ENCODE measurements at regions not wholly inside any gene's neighbourhood (a gene's known extent, or its start where the extent isn't known, plus 50 kb on each side); places are given as distances from the start of the nearest gene placed in this dataset.

DNA sequence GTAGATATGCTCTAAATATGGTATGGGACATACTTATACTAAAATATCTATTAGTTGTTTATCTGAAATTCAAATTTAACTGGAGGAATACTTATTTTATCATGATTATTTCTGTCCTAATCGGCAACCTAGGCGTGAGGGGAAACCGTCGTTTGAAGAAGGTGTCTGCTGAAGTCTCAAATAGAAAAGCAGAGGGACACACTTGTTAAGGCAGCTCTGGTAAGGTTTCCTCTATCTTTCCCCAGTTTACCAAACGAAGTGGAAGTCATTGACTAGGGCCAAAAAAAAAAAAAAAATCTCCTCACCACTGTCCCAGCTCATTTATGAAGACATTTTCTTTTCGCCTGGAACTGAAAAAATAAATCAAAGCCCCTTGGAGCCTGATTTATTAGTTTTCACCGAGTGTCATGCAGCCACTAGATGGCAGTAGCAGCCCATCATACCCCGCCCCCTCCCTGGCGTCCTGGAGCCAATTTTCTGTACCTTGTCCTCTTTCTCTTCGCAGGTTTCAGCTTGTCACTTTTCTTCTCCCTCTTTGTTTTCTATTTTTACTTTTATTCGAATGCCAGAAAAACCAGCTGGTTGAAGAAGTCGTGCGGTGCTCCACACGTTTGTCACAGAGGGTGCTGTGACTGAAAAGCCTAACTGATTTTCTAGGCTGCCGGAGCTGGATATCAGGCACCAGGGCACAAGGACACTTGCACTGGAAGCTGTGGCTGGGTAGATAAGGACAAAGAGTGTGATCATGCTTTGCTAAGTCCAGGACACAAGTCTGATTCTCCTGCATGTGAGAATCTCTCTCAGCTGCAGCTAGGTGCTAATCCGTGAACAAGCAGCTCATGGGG lies 238.7 kb downstream of the ZPLD1 start:
- peak overlapping the region; percentile 76 for H3K4me3 Mint-ChIP-seq
- H3K4me1 Mint-ChIP-seq: peaks cover 27% of the 10 kb centered on the region
- H3K27ac Mint-ChIP-seq: no peak overlapping the region
- H3K9me3 Mint-ChIP-seq: no peaks in the 10 kb centered on the region
- no peaks in the 10 kb centered on the region for H3K36me3 Mint-ChIP-seq (ENCODE audit: low read depth)
- peaks cover 3% of the 10 kb centered on the region for H3K27me3 Mint-ChIP-seq (ENCODE audit: low read depth, poor library complexity)
- peak; percentile 81 for DNase-seq
- TF ChIP-seq, protein P1, sequence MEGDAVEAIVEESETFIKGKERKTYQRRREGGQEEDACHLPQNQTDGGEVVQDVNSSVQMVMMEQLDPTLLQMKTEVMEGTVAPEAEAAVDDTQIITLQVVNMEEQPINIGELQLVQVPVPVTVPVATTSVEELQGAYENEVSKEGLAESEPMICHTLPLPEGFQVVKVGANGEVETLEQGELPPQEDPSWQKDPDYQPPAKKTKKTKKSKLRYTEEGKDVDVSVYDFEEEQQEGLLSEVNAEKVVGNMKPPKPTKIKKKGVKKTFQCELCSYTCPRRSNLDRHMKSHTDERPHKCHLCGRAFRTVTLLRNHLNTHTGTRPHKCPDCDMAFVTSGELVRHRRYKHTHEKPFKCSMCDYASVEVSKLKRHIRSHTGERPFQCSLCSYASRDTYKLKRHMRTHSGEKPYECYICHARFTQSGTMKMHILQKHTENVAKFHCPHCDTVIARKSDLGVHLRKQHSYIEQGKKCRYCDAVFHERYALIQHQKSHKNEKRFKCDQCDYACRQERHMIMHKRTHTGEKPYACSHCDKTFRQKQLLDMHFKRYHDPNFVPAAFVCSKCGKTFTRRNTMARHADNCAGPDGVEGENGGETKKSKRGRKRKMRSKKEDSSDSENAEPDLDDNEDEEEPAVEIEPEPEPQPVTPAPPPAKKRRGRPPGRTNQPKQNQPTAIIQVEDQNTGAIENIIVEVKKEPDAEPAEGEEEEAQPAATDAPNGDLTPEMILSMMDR (IDR thresholded peaks at IDR 0.05): peak; percentile 86

DNA sequence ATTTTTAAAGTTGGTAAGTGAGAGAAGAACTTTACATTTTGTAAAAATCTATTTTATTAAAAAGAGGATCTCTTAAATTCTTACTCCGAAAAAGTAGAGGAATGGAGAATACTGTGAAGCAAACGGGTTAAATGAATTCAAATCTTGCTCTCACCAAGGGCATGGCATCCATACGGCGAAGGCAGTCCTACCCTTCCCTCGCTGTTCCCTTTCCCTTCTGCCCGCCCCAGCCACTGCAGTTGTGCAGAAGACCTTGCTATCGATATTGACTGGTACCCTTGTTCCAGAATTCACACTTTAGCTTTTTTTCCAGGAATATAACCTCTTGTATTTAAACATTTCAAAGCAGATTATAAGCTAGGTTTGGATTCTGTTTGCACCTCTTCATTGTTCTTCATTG lies 239.5 kb downstream of the ZPLD1 start:
- Mint-ChIP-seq H3K36me3 (ENCODE audit: low read depth) (no peaks in the 10 kb centered on the region), H3K27me3 (ENCODE audit: low read depth, poor library complexity) (peaks cover 3% of the 10 kb centered on the region), H3K4me1 (peaks cover 27% of the 10 kb centered on the region), H3K4me3 (no peak overlapping the region), H3K27ac (no peak overlapping the region), H3K9me3 (no peaks in the 10 kb centered on the region)
- no peak for DNase-seq
- TF ChIP-seq, protein P1 (IDR thresholded peaks at IDR 0.05): no peak

DNA sequence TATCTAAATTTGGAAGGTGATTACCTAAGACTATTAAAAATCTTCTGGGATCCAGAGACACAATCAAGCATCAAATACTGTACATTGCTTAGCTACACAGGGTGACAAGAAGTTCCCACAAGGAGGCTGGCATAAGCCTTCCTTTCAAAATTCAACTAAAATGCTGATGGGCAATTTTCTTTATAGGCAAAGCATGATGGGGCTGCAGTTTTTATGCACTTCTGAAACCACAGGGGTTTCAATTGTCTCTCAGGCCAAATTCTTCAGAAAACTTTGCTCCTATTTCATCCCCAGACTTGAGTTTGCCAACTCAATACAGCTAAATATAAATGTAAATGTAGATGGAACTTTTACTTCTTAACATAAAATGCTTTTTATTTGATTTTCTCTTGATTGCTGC lies 241.6 kb downstream of the ZPLD1 start:
- H3K9me3 Mint-ChIP-seq: no peaks in the 10 kb centered on the region
- peaks cover 3% of the 10 kb centered on the region for H3K27me3 Mint-ChIP-seq (ENCODE audit: low read depth, poor library complexity)
- H3K36me3 Mint-ChIP-seq (ENCODE audit: low read depth): no peaks in the 10 kb centered on the region
- no peak overlapping the region for H3K27ac Mint-ChIP-seq
- peaks cover 27% of the 10 kb centered on the region for H3K4me1 Mint-ChIP-seq
- no peak for DNase-seq
- no peak overlapping the region for H3K4me3 Mint-ChIP-seq
- TF ChIP-seq, protein P1 (IDR thresholded peaks at IDR 0.05): no peak

DNA sequence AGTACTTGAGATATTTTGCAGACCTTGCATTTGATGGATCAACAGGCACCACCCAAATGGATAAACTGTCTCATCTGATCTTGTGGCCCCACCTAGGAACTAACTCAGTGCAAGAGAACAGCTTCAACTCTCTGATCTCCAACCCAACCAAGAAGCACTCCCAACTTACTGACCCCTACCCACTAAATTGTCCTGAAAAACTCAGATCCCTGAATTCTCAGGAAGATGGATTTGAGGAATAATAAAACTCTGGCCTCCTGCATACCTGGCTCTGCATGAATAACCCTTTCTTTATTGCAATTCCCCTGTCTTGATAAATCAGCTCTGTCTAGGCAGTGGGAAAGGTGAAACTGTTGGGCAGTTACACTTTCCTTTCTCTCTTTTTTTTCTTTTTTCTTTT lies 247.9 kb downstream of the ZPLD1 start:
- H3K27me3 Mint-ChIP-seq (ENCODE audit: low read depth, poor library complexity): peaks cover 6% of the 10 kb centered on the region
- H3K4me1 Mint-ChIP-seq: peaks cover 24% of the 10 kb centered on the region
- TF ChIP-seq, protein P1 (IDR thresholded peaks at IDR 0.05): no peak
- no peaks in the 10 kb centered on the region for H3K9me3 Mint-ChIP-seq
- H3K4me3 Mint-ChIP-seq: no peak overlapping the region
- H3K27ac Mint-ChIP-seq: no peak overlapping the region
- no peak for DNase-seq
- no peaks in the 10 kb centered on the region for H3K36me3 Mint-ChIP-seq (ENCODE audit: low read depth)

DNA sequence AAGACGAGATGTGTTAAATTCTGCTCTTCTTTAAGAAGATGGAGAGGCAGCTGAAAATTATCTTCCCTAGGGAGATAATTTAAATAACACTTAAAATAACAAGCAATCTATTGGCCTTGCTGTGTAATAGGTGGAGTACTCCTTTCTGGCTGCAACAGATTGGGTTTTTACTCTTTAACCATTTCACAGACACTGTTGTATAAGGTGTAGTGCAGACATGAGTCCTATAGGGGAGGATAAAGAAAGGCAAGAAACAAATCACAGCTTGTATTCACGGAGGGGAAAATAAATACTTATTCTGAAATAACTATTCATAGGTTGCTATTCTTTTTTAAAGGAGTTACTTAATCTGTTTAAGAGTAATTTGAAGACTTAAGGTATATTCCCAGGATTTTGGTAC lies 252.0 kb downstream of the ZPLD1 start:
- H3K9me3 Mint-ChIP-seq: no peaks in the 10 kb centered on the region
- no peak overlapping the region for H3K27ac Mint-ChIP-seq
- peaks cover 6% of the 10 kb centered on the region for H3K27me3 Mint-ChIP-seq (ENCODE audit: low read depth, poor library complexity)
- H3K4me1 Mint-ChIP-seq: peaks cover 18% of the 10 kb centered on the region
- DNase-seq: no peak
- no peaks in the 10 kb centered on the region for H3K36me3 Mint-ChIP-seq (ENCODE audit: low read depth)
- TF ChIP-seq, protein P1 (IDR thresholded peaks at IDR 0.05): no peak
- no peak overlapping the region for H3K4me3 Mint-ChIP-seq
